B cell (primary cell): ENCODE measurements at regions not wholly inside any gene's neighbourhood (a gene's known extent, or its start where the extent isn't known, plus 50 kb on each side); places are given as distances from the start of the nearest gene placed in this dataset.

Experiments used
- ATAC-seq: fragments of 200-7000 bp; cut with Tn5 transposase; one replicate; pipeline ENCODE4 v1.10.0; 2021; ENCODE audit warnings: low read depth, mild to moderate bottlenecking, moderate number of reproducible peaks, moderate library complexity
- CTCF ChIA-PET: fragments of 350-600 bp; sonication (Branson Sonifier 250); formaldehyde crosslinking; loops from one replicate; lab custom pipeline; 2021; ENCODE audit warnings: antibody characterized with exemption, inconsistent platforms; lab: Charles Lee
- POLR2A ChIA-PET: fragments of 350-600 bp; sonication (Branson Sonifier 250); formaldehyde crosslinking; loops from one replicate; lab custom pipeline; 2021; ENCODE audit warnings: antibody characterized with exemption; lab: Charles Lee
- DNase-seq: peaks from one replicate; pipeline ENCODE4 v3.0.0; 2013
- H2AFZ ChIP-seq: 2 replicates; pipeline ENCODE4 v1.6.1; 2012; ENCODE audit warnings: mild to moderate bottlenecking, low read depth, low read length; ENCODE audit not compliant: insufficient read depth, poor library complexity, severe bottlenecking
- H3K27ac ChIP-seq, 2 donors: 1 replicate in 1 of 2; 2 replicates in 1 of 2; pipeline ENCODE4 v1.5.1; 2012 to 2013; ENCODE audit warnings: low read length in 2 of 2, mild to moderate bottlenecking in 2 of 2, moderate library complexity in 1 of 2
- H3K27me3 ChIP-seq, 4 experiments: fragments of 200-600 bp in 1 of 4; sonication (generic) in 1 of 4; replicated peaks in 1 of 4; 1 replicate in 2 of 4; 2 replicates in 2 of 4; pipeline versions ENCODE4 v1.6.1 to v1.7.0; 2013 to 2016; ENCODE audit warnings: low read length in 3 of 4, mild to moderate bottlenecking in 2 of 4, mixed read lengths in 1 of 4, moderate library complexity in 1 of 4; ENCODE audit not compliant: insufficient read depth in 4 of 4, control insufficient read depth in 3 of 4; ENCODE audit errors: control extremely low read depth in 1 of 4
- H3K36me3 ChIP-seq, 2 experiments: replicated peaks in 1 of 2; 1 replicate in 1 of 2; 2 replicates in 1 of 2; pipeline versions ENCODE4 v1.6.1 to v1.7.1; 2013; ENCODE audit warnings: low read length in 1 of 2; ENCODE audit not compliant: insufficient read depth in 2 of 2, control insufficient read depth in 1 of 2; ENCODE audit errors: control extremely low read depth in 1 of 2, extremely low read depth in 1 of 2
- H3K4me1 ChIP-seq, 2 donors: fragments of 200-600 bp in 1 of 2; sonication (generic) in 1 of 2; 1 replicate in 1 of 2; 2 replicates in 1 of 2; pipeline versions ENCODE4 v1.5.1 to v1.6.1; 2013 to 2017; ENCODE audit warnings: low read length in 2 of 2; ENCODE audit not compliant: control insufficient read depth in 2 of 2, insufficient read depth in 2 of 2
- H3K4me2 ChIP-seq: replicated peaks from 2 replicates; pipeline ENCODE3; 2012; ENCODE audit warnings: mild to moderate bottlenecking, low read depth, low read length; ENCODE audit not compliant: poor library complexity, severe bottlenecking
- H3K4me3 ChIP-seq, 5 experiments: fragments of 200-600 bp in 1 of 5; sonication (generic) in 1 of 5; 1 replicate in 3 of 5; 2 replicates in 2 of 5; pipeline versions ENCODE4 v1.5.1 to v1.7.0; 2011 to 2016; ENCODE audit warnings: low read length in 4 of 5, mild to moderate bottlenecking in 4 of 5, low read depth in 2 of 5, control low read depth in 1 of 5, moderate library complexity in 1 of 5; ENCODE audit not compliant: insufficient read depth in 1 of 5; ENCODE audit errors: control extremely low read depth in 1 of 5, extremely low read depth in 1 of 5
- H3K79me2 ChIP-seq: fragments of 200-600 bp; sonication (generic); one replicate; pipeline ENCODE4 v1.6.0; 2016; ENCODE audit warnings: low read length; ENCODE audit not compliant: control insufficient read depth, insufficient read depth
- H3K9ac ChIP-seq: fragments of 200-600 bp; sonication (generic); 2 replicates; pipeline ENCODE4 v1.6.1; 2017; ENCODE audit warnings: mild to moderate bottlenecking, low read length, moderate library complexity
- H3K9me3 ChIP-seq, 3 donors: one replicate each; pipeline versions ENCODE4 v1.6.1 to v1.7.1; 2013; ENCODE audit warnings: low read length in 2 of 3; ENCODE audit not compliant: control insufficient read depth in 2 of 3, insufficient read depth in 1 of 3; ENCODE audit errors: control extremely low read depth in 1 of 3
- H4K20me1 ChIP-seq: 2 replicates; pipeline ENCODE4 v1.6.0; 2012; ENCODE audit warnings: mild to moderate bottlenecking, low read length; ENCODE audit not compliant: insufficient read depth, control insufficient read depth, poor library complexity, severe bottlenecking
- H3K27ac Mint-ChIP-seq: one replicate; pipeline ENCODE4 v1.8.0; 2021; ENCODE audit warnings: mixed read lengths
- H3K27me3 Mint-ChIP-seq: one replicate; pipeline ENCODE4 v1.8.0; 2021; ENCODE audit warnings: mixed read lengths
- H3K4me1 Mint-ChIP-seq: one replicate; pipeline ENCODE4 v1.8.0; 2021; ENCODE audit warnings: mixed read lengths
- H3K4me3 Mint-ChIP-seq: one replicate; pipeline ENCODE4 v1.8.0; 2021; ENCODE audit warnings: mixed read lengths
- H3K9me3 Mint-ChIP-seq: one replicate; pipeline ENCODE4 v1.8.0; 2022; ENCODE audit warnings: mixed read lengths; ENCODE audit not compliant: insufficient read depth
- CTCF ChIP-seq: fragments of 200-600 bp; IDR thresholded peaks from one replicate; pipeline ENCODE4 v1.8.0; 2022; ENCODE audit warnings: antibody characterized with exemption, mild to moderate bottlenecking
- EZH2 ChIP-seq: IDR thresholded peaks from 2 replicates; pipeline ENCODE4 v1.6.1; 2012; ENCODE audit warnings: borderline replicate concordance, low read depth, mild to moderate bottlenecking, moderate library complexity, low read length; ENCODE audit not compliant: insufficient read depth, poor library complexity, severe bottlenecking
- WGBS: methylation state at CpG from one replicate; pipeline ENCODE4 v1.1.5; 2013; ENCODE audit warnings: missing lambda C conversion rate; ENCODE audit not compliant: insufficient coverage; 5-methylcytosine and 5-hydroxymethylcytosine counted together
- intact Hi-C: fragments of 100-400 bp; cut with micrococcal nuclease; formaldehyde crosslinking; loops from one replicate; pipeline ENCODE4 v1.10.0; 2022

GRCh38 chr10:6313111-6313895 is 110.6 kb downstream of the PFKFB3 start:
- peaks cover 7 to 17% of the 10 kb centered on the region in 2 donors for H3K4me1 ChIP-seq
- H3K9me3 ChIP-seq = no peaks in the 10 kb centered on the region
- H3K36me3 ChIP-seq = no peaks in the 10 kb centered on the region
- no peaks in the 10 kb centered on the region for H3K27me3 ChIP-seq
- H3K9ac ChIP-seq = no peak overlapping the region
- TF ChIP-seq CTCF = no peak
- no peak for TF ChIP-seq EZH2
- 90% methylated on average over 9 of the region's 12 CpGs for WGBS
- H4K20me1 ChIP-seq = no peaks in the 10 kb centered on the region
- intact Hi-C loops = no loop called here
- ATAC-seq = no peak
- H3K4me3 ChIP-seq = no peak overlapping the region
- Mint-ChIP-seq H3K27me3 (no peaks in the 10 kb centered on the region), H3K4me3 (no peak overlapping the region), H3K9me3 (no peaks in the 10 kb centered on the region), H3K4me1 (peaks cover 19% of the 10 kb centered on the region), H3K27ac (no peak overlapping the region)
- ChIA-PET POLR2A (no interaction called here), CTCF (interaction anchor here (0.6 to 3.6 kb wide), 3 partner anchors 88 to 416 kb away, joined by 3 to 15 read pairs (median 4); no protein-coding TSS in a partner anchor)
- no peaks in the 10 kb centered on the region for H3K79me2 ChIP-seq
- DNase-seq = no peak
- H3K27ac ChIP-seq = no peak overlapping the region
- H2AFZ ChIP-seq = no peak overlapping the region
- no peak overlapping the region for H3K4me2 ChIP-seq

- 96% methylated on average over 9 of the region's 9 CpGs for WGBS
- Histone ChIP-seq H3K9ac (no peak overlapping the region), H3K4me2 (no peak overlapping the region), H3K27me3 (no peaks in the 10 kb centered on the region), H3K4me1 (peaks cover 15 to 29% of the 10 kb centered on the region in 2 donors), H4K20me1 (no peaks in the 10 kb centered on the region), H3K27ac (no peak overlapping the region), H3K4me3 (no peak overlapping the region), H3K79me2 (no peaks in the 10 kb centered on the region), H3K36me3 (no peaks in the 10 kb centered on the region), H2AFZ (no peak overlapping the region), H3K9me3 (no peaks in the 10 kb centered on the region)
- Mint-ChIP-seq H3K4me3 (no peak overlapping the region), H3K9me3 (no peaks in the 10 kb centered on the region), H3K4me1 (peaks cover 29% of the 10 kb centered on the region), H3K27me3 (no peaks in the 10 kb centered on the region), H3K27ac (no peak overlapping the region)
- ChIA-PET CTCF (interaction anchor here (0.7 kb wide), 1 partner anchor 10 kb away, joined by 5 read pairs; no protein-coding TSS in a partner anchor), POLR2A (interaction anchor here (1.0 kb wide), 1 partner anchor 10 kb away, joined by 3 read pairs; no protein-coding TSS in a partner anchor)
- DNase-seq (no peak), ATAC-seq (no peak)
- TF ChIP-seq CTCF = no peak
- no peak for TF ChIP-seq EZH2
- intact Hi-C loops = no loop called here
Observed at GRCh38 chr10:6314620-6315205, 112.0 kb downstream of the PFKFB3 start.
